ENCODE measurements at regions not wholly inside any gene's neighbourhood (a gene's known extent, or its start where the extent isn't known, plus 50 kb on each side); places are given as distances from the start of the nearest gene placed in this dataset.

DNA sequence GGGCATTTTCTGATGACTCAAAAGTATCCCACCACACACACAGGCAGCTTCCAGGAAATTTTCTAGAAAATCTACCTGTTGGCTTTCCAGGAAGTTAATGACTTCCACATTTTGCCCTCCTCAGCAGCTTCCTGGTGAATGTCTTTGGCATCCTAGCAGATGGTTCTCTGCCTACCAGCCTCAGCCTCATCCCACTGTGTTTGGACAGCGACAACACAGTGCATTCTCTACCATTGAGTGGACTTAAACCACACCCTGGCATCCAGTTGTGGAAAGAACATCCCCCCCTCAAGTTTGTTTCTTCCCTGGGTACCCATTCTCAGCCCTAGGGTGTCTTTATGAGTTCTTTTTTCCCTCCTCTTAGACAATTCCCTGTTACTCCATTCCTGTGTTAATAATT, 50.8 kb upstream of the GADL1 start:
- DNase-seq (ENCODE audit: insufficient read length, low spot score) (no peak), FAIRE-seq (no peak)

DNA sequence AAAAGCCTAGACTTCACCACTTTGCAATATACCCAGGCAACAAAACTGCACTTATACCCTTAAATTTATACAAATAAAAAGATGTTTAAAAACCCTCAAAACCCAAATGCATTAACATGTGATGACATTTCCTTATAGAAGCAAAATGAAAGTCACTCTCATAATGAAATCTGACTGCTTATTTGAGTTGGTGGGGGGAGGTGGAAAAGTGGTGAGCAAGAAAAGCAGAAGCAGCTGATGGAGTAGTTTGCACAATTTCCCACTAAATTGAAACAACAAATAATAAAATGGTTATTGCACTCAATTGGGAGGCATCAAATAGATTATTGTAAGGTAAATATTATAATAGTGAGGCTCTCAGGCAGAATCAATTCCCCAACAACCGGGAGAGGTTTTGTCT, 54.0 kb upstream of the GADL1 start:
- DNase-seq (ENCODE audit: insufficient read length, low spot score) (no peak), FAIRE-seq (no peak)

DNA sequence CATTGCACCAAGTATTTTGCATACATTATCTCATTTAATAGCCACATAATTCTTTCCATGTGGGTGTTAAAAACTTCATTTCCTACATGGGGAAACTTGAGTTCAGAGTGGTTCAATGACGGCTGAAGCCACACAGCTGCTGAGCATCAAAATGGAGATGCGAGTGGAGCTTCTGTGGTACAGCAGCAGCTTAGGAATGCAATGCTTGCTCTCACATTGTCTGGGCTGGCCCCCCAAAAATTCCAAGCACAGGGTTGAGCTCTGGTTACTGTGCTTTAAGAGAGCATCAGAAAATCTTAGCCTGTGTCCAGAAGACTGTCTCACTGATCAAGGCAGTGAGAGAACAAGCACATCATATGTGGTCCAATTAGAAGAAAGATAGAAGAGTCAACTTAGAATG, 57.4 kb upstream of the GADL1 start:
- DNase-seq (ENCODE audit: insufficient read length, low spot score) (no peak), FAIRE-seq (no peak)

DNA sequence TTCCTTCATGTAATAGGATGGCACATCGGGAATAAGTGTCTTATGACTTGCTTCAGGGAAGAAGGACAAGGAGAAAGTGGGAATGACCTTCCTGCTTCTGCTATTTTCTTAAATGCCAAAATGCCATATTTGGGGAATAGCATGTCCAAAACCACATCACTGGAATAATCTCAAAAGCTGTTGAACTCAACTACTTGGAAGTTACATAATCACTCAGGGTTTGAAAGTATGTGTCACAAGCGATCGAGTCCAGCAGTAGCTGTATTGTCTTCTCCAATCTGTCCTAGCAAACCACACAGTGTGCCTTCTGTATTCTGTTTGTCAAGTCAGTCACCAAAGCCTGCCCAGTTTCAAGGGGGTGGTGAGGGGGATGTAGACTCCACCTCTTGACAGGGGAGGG, 58.3 kb upstream of the GADL1 start:
- no peak for FAIRE-seq
- DNase-seq (ENCODE audit: insufficient read length, low spot score) = no peak

DNA sequence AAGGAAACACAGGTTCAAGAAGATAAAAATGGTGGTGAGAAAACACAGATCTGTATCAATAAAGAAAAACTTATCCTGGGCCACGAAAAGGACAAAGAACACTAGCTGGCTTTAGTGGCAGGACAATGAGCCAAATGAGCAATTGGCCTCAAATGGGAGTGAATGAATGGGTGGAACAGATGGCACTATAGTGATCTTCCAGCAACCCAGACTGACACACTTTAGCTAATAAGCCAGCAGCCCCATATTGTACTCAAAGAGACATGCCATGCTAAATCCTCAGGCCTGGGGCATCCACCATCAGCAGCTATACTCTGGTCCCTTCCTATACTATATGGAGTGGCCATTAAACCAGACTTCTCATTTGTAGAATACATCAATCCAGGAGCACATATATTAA, 60.0 kb upstream of the GADL1 start:
- DNase-seq (ENCODE audit: insufficient read length, low spot score) (no peak), FAIRE-seq (no peak)

DNA sequence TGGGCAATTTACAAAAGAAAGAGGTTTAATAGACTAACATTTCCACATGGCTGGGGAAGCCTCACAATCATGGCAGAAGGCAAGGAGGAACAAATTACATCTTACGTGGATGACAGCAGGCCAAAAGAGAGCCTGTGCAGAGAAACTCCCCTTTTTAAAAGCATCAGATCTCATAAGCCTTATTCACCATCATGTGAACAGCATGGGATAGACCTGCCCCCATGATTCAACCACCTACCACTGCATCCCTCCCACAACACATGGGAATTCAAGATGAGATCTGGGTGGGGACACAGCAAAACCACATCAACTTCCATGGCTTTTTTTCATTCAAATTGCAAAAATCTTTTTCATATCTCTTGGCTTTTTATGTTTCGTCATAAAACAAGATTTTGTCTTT, 67.6 kb upstream of the GADL1 start:
- DNase-seq (ENCODE audit: insufficient read length, low spot score) (no peak), FAIRE-seq (no peak)

DNA sequence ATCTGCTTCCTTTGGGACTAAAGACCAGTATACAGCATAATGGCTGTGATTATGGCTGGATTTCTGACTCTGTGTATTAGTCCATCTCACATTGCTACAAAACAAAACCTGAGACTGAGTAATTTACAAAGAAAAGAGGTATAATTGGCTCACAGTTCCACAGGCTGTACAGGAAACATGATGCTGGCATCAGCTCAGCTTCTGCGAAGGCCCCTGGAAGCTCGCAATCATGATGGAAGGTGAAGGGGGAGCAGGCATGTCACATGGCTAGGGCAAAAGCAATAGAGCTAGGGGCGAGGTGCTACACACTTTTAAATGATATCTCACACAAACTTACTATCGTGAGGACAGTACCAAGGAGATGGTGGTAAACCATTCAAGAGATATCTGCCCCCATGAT, 68.0 kb upstream of the GADL1 start:
- no peak for FAIRE-seq
- DNase-seq (ENCODE audit: insufficient read length, low spot score) = no peak

DNA sequence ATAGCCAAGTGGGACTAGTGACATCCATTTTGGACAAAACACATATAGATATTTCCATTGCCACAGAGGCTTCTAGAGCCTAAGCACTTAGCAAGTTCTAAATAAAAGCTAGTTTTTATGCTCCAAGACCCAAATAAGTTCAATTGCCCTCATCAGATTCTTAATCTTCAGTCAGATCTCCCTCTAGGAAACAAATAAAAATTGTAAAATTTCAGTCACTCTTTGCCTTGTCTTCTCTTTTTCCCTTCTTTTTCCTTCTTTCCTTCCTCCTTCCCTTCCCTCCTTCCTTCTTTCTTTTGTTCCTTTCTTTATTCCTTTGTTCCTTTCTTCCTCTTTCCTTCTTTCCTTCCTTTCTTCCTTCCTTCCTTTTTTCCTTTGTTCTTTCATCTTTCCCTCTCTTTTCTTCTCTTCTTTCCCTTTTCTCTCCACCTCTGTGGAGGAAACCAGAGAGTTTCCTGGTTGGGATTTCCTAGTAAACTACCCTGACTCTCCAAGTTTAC, 68.8 kb upstream of the GADL1 start:
- DNase-seq (ENCODE audit: insufficient read length, low spot score) = no peak
- no peak for FAIRE-seq

DNA sequence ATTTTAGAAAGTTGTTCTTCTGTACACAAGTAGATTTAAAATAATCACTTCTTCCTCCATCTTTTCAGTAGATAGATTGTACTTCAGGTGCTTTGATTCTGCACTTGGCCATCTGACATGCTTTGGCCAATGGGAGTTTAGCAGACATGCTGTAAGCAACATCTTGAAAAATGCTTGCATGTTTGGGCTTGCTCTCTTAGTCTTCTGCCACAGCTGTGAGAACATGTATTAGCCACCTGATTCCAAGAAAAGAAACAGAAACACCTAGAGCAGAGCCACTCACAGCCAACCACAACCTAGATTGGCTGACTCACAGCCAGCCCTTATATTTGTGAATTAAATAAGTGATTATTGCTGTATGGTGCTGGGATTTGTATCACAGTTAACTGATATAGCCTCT, 70.2 kb upstream of the GADL1 start:
- no peak for DNase-seq (ENCODE audit: insufficient read length, low spot score)
- no peak for FAIRE-seq

DNA sequence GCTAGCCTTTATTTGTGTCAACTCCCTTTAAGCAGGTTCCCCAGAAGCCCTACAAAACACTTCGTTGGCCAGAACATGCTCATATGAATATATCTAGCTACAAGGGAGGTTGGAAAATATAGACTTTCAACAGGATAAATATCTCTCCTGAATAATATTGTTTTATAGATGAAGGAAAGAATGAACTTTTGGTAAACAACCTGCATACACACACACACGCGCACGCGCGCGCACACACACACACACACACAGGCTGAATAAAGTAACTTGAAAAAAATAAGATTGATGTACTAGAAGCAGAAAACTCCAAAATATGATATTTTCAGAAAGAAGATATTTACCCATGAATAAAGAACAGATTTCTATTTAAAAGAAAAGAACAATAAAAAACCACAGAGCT, 72.4 kb upstream of the GADL1 start:
- FAIRE-seq (no peak), DNase-seq (ENCODE audit: insufficient read length, low spot score) (no peak)

DNA sequence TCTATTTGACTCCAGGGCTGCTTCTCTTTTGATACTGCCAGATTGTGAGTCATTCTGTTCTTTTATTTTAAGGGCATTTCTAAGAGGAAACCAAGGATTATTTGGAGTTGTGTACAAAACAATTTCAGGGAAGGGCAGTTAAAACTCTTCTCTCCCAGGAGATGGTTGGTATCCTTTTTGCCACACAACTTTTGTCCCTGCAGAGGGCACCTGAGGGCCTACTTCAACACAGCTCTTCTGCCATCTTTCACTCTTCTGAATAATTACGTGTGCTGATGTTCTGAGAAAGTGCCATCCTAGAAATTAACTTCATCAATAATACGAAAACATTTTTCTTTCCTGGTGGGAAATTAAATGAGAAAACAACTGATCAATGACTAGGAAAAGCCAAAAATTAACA, 75.7 kb upstream of the GADL1 start:
- no peak for FAIRE-seq
- peak; percentile 5 for DNase-seq (ENCODE audit: insufficient read length, low spot score)

DNA sequence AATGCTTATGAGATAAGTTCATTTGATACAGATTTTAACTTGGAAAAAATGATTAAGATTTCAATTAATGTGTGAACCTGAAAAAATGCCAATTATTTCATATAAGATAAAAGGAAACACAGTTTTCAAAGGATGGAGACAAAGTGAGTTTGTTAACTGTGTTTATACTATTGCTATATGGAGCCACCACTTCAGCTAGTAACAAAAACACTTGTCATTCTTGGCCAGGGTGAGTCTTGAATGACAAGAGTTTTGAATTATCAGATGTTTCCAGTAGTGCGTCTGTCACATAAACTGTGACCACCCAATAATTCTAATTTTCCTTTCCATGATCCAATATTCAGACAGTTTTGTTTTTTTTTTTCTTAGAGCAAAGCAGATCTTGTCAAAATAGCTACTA, 78.0 kb upstream of the GADL1 start:
- FAIRE-seq (no peak), DNase-seq (ENCODE audit: insufficient read length, low spot score) (no peak)

DNA sequence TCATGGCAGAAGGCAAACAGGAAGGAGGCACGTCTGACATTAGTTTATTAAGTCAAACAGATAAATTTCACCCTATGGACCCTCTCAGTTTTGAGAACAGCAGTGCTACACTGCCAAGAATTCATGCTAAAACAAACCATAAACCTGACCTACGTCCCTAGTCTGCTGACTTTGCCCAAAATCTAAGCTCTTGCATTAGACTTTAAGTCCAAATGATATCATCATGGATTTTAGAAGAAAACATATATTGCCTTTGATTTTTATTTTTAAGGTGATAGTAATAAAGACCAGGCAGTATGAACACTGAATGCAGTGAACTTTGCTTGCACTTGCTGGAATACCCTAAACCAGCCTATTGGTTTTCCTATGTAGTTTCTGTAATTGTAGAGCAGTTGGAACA, 79.6 kb upstream of the GADL1 start:
- FAIRE-seq = no peak
- no peak for DNase-seq (ENCODE audit: insufficient read length, low spot score)

DNA sequence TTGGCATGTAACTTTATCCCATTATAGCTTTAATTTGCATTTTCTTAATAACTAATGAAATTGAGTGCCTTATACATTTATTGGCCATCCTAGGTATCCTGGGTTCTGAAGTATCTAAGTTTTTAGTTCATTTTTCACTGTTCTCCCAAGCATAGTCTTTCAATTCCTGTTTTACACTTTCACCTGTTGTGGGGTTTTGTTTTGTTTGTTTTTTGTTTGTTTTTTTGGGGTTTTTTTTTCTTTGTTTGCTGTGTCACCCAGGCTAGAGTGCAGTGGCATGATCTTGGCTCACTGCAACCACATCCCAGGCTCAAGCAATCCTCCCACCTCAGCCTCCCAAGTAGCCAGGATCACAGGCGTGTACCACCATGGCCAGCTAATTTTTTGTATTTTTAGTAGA, 83.1 kb upstream of the GADL1 start:
- FAIRE-seq = no peak
- no peak for DNase-seq (ENCODE audit: insufficient read length, low spot score)

DNA sequence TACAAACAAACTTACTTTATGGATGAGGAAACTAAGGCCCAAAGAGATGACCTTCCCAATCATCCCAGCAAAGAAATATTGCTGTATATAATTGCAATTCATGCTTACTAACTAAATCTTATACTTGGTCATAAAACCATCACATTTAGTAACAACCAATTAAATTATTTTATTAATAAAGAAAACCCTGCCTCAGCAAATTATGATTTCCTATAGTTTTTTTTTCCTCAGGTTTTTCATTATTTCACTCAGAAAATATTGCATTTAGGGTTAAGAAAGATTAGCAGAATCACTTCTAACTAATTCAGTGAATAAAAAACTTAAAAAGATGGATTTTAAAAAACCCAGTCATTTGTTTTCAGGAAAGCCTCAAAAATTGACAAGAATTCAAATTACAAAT, 86.5 kb upstream of the GADL1 start:
- FAIRE-seq (no peak), DNase-seq (ENCODE audit: insufficient read length, low spot score) (no peak)

DNA sequence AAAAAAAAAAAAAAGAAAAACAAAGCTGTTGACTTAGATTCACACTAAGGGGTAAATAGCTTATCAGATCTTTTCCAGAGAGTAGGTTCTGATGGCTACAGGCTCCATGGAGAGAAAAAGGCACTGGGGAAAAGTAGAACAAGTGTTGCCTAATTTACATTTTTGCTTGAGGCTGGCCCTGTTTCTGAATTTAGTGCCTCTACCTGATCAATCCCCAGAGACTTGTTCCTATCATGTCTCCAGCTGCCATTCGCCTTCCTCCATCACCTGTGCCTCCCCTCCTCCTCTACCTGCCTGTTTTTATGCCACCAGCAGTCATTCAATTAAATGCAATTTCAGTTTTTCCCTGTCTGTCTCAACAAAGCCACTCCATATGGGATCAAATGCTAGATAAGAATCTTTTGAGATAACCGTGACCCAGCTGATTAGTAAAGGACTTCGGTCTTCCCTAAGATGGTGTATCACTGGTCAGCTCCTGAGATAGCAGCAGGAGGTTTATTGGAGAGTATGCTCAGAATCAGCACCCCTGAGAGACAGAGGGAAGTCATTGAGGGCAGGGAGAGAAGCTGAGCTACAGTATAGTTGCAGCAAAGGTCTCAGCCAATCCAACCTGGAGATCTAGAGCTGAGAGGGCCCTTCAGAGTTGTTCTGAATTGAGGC, 88.1 kb upstream of the GADL1 start:
- no peak for DNase-seq (ENCODE audit: insufficient read length, low spot score)
- no peak for FAIRE-seq

DNA sequence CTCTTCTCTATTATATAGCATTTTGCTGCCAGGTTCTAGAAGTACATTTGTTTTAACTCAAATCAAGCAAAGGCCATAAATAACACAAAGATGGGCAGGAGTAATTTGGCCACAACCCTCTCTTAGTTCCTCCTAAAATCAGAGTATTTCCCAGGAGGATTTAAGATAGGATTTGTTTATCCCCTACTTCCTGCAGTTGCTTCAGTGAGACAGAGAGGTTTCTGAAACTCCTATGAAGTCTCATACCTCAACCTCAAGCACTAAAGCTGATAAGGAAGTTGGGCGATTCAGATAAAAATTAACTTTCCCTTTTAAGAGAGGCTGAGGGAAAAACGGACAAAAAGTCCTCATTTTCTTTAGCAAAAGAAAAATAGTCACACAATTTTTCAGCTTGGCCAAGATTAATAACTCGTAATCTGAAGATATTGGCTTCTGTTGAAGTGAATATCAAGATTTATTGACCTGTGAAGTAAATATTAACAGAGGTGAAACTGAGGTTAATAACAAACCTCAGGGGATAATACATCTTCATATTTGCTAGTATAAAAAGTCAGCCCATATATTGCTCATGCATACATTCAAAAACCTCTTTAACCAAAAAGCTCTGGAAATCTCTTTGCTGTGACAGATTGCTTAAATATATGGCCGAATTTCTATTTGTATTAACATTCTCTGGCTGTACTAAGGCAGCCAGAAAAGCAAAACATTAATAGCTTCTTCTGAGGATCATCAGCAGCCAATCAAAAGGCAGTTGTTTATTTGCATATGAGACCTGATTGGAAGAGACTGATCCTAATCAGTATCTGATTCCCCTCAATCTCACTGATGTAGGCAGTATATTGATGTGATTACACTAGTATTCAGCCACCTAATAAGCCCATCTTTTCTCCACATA, 90.6 kb upstream of the GADL1 start:
- FAIRE-seq (no peak), DNase-seq (ENCODE audit: insufficient read length, low spot score) (peak; percentile 8)

DNA sequence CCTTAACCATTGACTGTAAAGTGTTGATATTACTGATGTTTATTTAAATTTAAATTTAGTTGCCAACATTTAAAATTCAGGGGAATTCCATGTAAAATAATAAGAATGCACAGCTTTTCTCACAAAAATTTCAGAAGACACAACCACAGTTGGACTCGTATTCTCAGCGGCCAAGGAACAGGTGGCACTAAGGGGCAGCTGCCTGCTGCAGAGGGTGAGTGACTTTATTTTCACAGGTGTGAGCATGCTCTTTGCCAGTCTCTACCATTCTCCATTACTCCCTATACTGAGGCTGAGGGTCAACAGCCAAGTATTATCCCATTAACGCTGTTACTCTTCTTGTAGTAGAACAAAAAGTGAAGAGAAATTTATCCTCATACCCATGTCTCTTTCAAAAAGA, 92.1 kb upstream of the GADL1 start:
- DNase-seq (ENCODE audit: insufficient read length, low spot score) (no peak), FAIRE-seq (no peak)

DNA sequence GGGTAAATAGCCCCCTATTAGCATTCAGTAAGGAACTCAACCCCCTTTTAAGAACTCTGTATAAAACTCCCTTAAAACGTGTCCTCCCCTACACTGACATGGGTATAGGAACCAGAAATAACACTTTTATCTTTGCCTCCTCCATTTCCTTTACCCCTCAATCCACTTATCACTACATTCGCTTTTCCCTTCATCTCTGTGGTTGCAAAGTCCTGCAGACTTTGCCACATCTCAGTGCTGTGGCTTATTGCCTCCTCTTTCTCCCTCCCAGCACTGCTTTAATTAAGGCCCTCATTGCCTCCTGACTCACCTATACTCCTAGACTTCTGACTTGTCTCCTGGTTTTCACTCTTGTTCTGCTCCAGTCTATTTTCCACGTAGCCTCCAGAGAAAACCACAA, 94.3 kb upstream of the GADL1 start:
- no peak for FAIRE-seq
- DNase-seq (ENCODE audit: insufficient read length, low spot score) = no peak

DNA sequence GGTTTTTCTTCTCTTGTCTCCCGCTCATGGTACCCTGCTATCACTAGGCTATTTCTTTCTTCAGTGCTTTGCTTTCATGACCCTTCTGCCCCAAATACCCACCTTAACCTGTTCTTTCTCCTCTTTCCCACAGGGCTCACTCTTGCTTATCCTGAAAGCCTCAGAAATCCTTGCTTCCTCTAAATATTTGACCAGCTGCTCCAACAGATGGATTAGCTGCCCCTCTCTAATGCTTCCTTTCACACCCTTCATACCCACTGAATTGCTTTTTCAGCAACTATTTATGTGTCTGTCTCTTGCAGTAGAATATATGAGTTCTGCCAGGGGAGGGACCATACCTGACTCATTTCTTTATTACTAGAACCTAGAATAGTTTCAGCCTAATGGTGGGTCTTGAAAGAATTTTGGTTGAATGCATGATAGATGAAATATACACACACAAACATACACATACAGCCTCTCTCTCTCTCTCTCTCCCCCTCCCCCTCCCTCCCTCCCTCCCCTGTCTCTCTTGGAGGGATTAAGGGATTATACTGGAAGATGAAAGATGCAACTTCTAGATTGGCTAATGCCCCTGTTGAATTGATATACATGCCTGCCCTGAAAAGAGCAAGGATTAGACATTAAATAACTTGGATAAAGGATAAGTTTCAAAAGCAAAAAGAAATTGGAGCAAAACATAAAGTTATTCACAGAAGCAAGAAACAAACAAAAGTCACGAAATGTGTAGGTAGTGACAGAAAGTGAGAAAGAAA, 95.0 kb upstream of the GADL1 start:
- no peak for FAIRE-seq
- no peak for DNase-seq (ENCODE audit: insufficient read length, low spot score)

DNA sequence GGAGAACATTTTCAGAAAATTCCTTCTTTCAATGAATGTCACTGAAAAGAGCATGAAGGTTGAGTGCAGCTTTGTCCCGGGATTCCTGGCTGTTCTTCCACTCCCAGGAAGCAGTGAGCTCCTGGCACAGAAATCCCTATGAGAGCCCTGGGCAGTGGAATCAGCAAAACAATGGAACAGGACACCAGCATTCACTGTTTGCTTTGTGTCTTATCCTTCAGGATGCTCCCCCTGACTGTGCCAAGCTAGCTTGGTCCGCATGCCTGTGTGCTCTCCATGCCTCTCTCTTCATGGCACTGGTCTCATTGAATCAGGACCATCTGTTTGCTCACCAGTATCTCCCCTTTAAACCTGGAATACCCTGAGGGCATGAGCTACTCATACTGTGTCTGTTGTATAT, 102.0 kb upstream of the GADL1 start:
- DNase-seq (ENCODE audit: insufficient read length, low spot score) (no peak), FAIRE-seq (no peak)

DNA sequence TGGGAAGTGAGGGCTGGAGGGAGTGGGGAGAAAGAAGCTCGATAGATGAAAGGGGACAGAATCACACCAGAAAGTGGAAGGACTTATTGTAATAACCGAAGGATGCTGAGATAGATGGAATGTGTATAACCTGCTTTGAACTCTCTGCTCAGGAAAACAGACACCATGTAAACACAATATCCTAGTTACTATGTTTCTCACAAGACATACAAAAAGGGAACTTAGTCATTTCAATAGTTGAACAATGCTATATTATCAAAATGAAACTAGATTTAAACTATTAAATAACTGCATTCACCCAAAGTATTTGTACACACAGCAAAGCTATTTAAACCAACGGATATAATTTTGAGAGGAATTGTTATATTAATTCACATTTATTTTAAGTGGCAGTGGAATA, 108.3 kb upstream of the GADL1 start:
- no peak for FAIRE-seq
- DNase-seq (ENCODE audit: insufficient read length, low spot score) = no peak

Measured in HTR-8/SVneo (cell line).